Psoas muscle (tissue), 7 donors: ENCODE measurements at regions not wholly inside any gene's neighbourhood (a gene's known extent, or its start where the extent isn't known, plus 50 kb on each side); places are given as distances from the start of the nearest gene placed in this dataset.
"Not testable (repeated sequence)": the region's sequence is repeated elsewhere in the genome, so short reads cannot be mapped to it uniquely, and the experiment has no call there.

Experiments used
- ATAC-seq, 4 donors: fragments of 200-7000 bp; cut with Tn5 transposase; one replicate each; pipeline ENCODE4 v1.9.1; 2020; ENCODE audit warnings: moderate library complexity in 3 of 4, mild to moderate bottlenecking in 2 of 4
- DNase-seq, 2 donors: peaks; one replicate each; pipeline ENCODE4 v3.0.0-alpha.2; 2020
- H3K27ac ChIP-seq: fragments of 200-600 bp; one replicate; pipeline ENCODE4 v1.8.0; 2022
- H3K27me3 ChIP-seq, 3 donors: fragments of 200-600 bp in 1 of 3; one replicate each; pipeline versions ENCODE4 v1.6.1 to v1.8.0; 2013 to 2022; ENCODE audit warnings: low read length in 2 of 3, mild to moderate bottlenecking in 2 of 3, moderate library complexity in 1 of 3; ENCODE audit not compliant: insufficient read depth in 3 of 3
- H3K36me3 ChIP-seq, 2 donors: fragments of 200-600 bp in 1 of 2; one replicate each; pipeline versions ENCODE4 v1.6.1 to v1.8.0; 2013 to 2022; ENCODE audit warnings: low read depth in 1 of 2, mild to moderate bottlenecking in 1 of 2, moderate library complexity in 1 of 2; ENCODE audit not compliant: insufficient read depth in 1 of 2
- H3K4me1 ChIP-seq: fragments of 200-600 bp; one replicate; pipeline ENCODE4 v1.8.0; 2022
- H3K4me3 ChIP-seq: fragments of 200-600 bp; one replicate; pipeline ENCODE4 v1.8.0; 2022; ENCODE audit warnings: mild to moderate bottlenecking
- H3K9me3 ChIP-seq: fragments of 200-600 bp; one replicate; pipeline ENCODE4 v1.8.0; 2022
- WGBS, 3 donors: extraction: QIAGEN DNeasy Blood & Tissue Kit; methylation state at CpG; one replicate each; pipeline versions ENCODE4 v1.1.6 to v1.1.7; 2013; 5-methylcytosine and 5-hydroxymethylcytosine counted together
- intact Hi-C, 2 donors: fragments of 100-400 bp; cut with DNase I; formaldehyde crosslinking; loops; one replicate each; pipeline versions ENCODE4 v1.11.0 to v1.14.2; 2022
- TF ChIP-seq, protein P1 (sequence below): fragments of 200-600 bp; IDR thresholded peaks from one replicate; pipeline ENCODE4 v1.8.0; 2022; ENCODE audit warnings: antibody characterized with exemption
- donor health status: healthy with polysubstance abuse.
- donor health status: DM: no; HTN: no; CAD: no; lungs with moderate emphysema.
- donor health status: Bipolar disorder and iron deficiency.
- donor health status: healthy.
- donor health status: DM: yes; HTN: yes; CAD: no.
- donor health status: DM: no; HTN: no; CAD: no.
- donor health status: DM: yes; HTN: yes; CAD: no.

DNA sequence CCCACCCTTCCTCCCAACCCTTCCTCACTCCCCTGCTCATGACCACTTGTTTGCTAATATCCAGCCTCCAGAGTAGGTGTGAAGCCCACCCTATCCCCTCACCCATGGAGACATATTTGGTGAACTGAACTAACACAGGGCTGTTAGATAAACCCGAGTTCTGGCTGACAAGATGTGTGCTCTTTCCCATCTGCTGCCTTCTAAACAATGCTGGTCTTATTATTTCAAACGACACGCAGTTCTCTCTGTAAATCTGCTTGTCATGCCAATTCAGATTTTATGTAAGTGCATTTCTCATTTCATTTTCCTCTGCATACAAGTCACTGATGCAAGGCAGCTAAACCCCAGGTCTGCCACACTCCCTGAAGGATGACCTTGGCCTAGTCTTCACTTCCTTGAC is 343.0 kb upstream of the CDH5 start:
- 36 to 55% (median 40%) methylated on average over 3 of the region's 3 CpGs for WGBS, 3 donors
- peaks cover 0 to 3% (median 0%) of the 10 kb centered on the region in 3 donors for H3K27me3 ChIP-seq
- no peak overlapping the region for H3K27ac ChIP-seq
- H3K4me1 ChIP-seq, result no peaks in the 10 kb centered on the region
- ATAC-seq, result no peak
- H3K36me3 ChIP-seq, result no peaks in the 10 kb centered on the region
- TF ChIP-seq, protein P1, sequence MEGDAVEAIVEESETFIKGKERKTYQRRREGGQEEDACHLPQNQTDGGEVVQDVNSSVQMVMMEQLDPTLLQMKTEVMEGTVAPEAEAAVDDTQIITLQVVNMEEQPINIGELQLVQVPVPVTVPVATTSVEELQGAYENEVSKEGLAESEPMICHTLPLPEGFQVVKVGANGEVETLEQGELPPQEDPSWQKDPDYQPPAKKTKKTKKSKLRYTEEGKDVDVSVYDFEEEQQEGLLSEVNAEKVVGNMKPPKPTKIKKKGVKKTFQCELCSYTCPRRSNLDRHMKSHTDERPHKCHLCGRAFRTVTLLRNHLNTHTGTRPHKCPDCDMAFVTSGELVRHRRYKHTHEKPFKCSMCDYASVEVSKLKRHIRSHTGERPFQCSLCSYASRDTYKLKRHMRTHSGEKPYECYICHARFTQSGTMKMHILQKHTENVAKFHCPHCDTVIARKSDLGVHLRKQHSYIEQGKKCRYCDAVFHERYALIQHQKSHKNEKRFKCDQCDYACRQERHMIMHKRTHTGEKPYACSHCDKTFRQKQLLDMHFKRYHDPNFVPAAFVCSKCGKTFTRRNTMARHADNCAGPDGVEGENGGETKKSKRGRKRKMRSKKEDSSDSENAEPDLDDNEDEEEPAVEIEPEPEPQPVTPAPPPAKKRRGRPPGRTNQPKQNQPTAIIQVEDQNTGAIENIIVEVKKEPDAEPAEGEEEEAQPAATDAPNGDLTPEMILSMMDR, result no peak
- intact Hi-C loops, result no loop called here
- H3K9me3 ChIP-seq, result no peaks in the 10 kb centered on the region
- DNase-seq, result no peak
- H3K4me3 ChIP-seq, result no peak overlapping the region

GRCh38 chr16:66020642-66021041 is 345.8 kb upstream of the CDH5 start:
- DNase-seq (no peak), ATAC-seq (no peak)
- Histone ChIP-seq H3K9me3 (no peaks in the 10 kb centered on the region), H3K27me3 (peaks cover 0 to 3% (median 0%) of the 10 kb centered on the region in 3 donors), H3K4me1 (no peaks in the 10 kb centered on the region), H3K27ac (no peak overlapping the region), H3K4me3 (no peak overlapping the region), H3K36me3 (no peaks in the 10 kb centered on the region)
- TF ChIP-seq, protein P1, result no peak
- intact Hi-C loops, result no loop called here

- no peaks in the 10 kb centered on the region for H3K36me3 ChIP-seq
- H3K27ac ChIP-seq, result no peak overlapping the region
- TF ChIP-seq, protein P1, result no peak
- DNase-seq (no peak), ATAC-seq (no peak)
- 95 to 100% (median 95%) methylated on average over 2 of the region's 2 CpGs for WGBS, 3 donors
- intact Hi-C loops, result no loop called here
- H3K27me3 ChIP-seq, result peaks cover 0 to 3% (median 0%) of the 10 kb centered on the region in 3 donors
- H3K4me3 ChIP-seq, result no peak overlapping the region
- H3K4me1 ChIP-seq, result no peaks in the 10 kb centered on the region
- no peaks in the 10 kb centered on the region for H3K9me3 ChIP-seq
Measured at GRCh38 chr16:66020046-66020445, 346.4 kb upstream of the CDH5 start.

DNA sequence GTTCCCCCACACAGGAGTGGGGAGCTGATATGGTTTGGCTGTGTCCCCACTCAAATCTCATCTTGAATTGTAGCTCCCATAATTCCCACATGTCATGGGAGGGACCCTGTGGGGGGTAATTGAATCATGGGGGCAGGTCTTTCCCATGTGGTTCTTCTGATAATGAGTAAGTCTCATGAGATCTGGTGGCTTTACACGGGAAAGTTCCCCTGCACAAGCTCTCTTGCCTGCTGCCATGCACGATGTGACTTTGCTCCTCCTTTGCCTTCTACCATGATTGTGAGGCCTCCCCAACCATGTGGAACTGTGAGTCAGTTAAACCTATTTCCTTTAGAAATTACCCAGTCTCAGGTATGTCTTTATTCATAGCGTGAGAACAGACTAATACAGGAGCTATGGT is 347.0 kb upstream of the CDH5 start:
- H3K27me3 ChIP-seq, intact Hi-C loops: not testable (repeated sequence)

DNA sequence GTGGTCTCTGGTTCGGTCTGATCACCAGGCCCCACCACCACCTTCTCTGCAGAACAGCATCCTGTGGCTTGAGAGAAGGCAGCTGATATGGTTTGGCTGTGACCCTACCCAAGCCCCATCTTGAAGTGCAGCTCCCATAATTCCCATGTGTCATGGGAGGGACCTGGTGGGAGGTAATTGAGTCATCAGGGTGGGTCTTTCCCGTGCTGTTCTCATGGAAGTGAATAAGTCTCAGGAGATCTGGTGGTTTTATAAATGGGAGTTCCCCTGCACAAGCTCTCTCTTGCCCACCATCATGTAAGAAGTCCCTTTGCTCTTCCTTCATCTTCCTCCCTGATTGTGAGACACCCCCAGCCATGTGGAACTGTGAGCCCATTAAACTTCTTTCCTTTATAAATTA is 352.3 kb upstream of the CDH5 start:
- TF ChIP-seq, protein P1, result no peak
- no peaks in the 10 kb centered on the region for H3K27me3 ChIP-seq
- H3K27ac ChIP-seq, result no peak overlapping the region
- WGBS, 3 donors, result 74 to 78% (median 77%) methylated on average over 2 of the region's 2 CpGs
- ATAC-seq (no peak), DNase-seq (no peak)
- H3K36me3 ChIP-seq, result no peaks in the 10 kb centered on the region
- no peak overlapping the region for H3K4me3 ChIP-seq
- intact Hi-C loops, result no loop called here
- H3K4me1 ChIP-seq, result no peaks in the 10 kb centered on the region
- H3K9me3 ChIP-seq, result no peaks in the 10 kb centered on the region

More for the DNA sequence above, 347.0 kb upstream of the CDH5 start:
- H3K36me3 ChIP-seq, H3K4me3 ChIP-seq, H3K27ac ChIP-seq, DNase-seq, H3K4me1 ChIP-seq, H3K9me3 ChIP-seq, ATAC-seq: not testable (repeated sequence)
- WGBS, 3 donors, result 85 to 90% (median 87%) methylated on average over 3 of the region's 3 CpGs
